AG04450 (cell line): ENCODE measurements at regions not wholly inside any gene's neighbourhood (a gene's known extent, or its start where the extent isn't known, plus 50 kb on each side); places are given as distances from the start of the nearest gene placed in this dataset.

ENCODE experiments used
- CTCF ChIA-PET: fragments of 300-600, 350-600 bp; formaldehyde crosslinking; extraction: SDS; loops from one replicate; lab custom pipeline; 2022; ENCODE audit warnings: antibody characterized with exemption, inconsistent platforms; lab: Charles Lee
- POLR2A ChIA-PET: fragments of 350-600 bp; formaldehyde crosslinking; extraction: SDS; loops from one replicate; lab custom pipeline; 2021; ENCODE audit warnings: antibody characterized with exemption, inconsistent platforms; lab: Yijun Ruan, JAX
- DNase-seq: peaks from one replicate; pipeline ENCODE4 v3.0.0-alpha.2; 2011; ENCODE audit warnings: low read depth, low spot score
- H3K27ac ChIP-seq: one replicate; pipeline ENCODE4 v1.5.1; 2012; ENCODE audit warnings: low read depth, low read length, control low read depth
- H3K27me3 ChIP-seq: one replicate; pipeline ENCODE4 v1.6.0; 2012; ENCODE audit warnings: low read length; ENCODE audit not compliant: control insufficient read depth, insufficient read depth
- H3K4me3 ChIP-seq: 2 replicates; pipeline ENCODE4 v1.5.1; 2011; ENCODE audit warnings: mild to moderate bottlenecking, low read depth, low read length, control low read depth
- H3K9me3 ChIP-seq: 2 replicates; pipeline ENCODE4 v1.5.1; 2012; ENCODE audit warnings: low read length; ENCODE audit not compliant: control insufficient read depth, insufficient read depth
- TF ChIP-seq, protein P1 (sequence below): IDR thresholded peaks from 2 replicates; pipeline ENCODE4 v1.5.1; 2011; ENCODE audit warnings: low read depth, low read length, control low read depth, inconsistent platforms

GRCh38 chr1:81410351-81410750 lies 390.4 kb upstream of the ADGRL2 start:
- TF ChIP-seq, protein P1, sequence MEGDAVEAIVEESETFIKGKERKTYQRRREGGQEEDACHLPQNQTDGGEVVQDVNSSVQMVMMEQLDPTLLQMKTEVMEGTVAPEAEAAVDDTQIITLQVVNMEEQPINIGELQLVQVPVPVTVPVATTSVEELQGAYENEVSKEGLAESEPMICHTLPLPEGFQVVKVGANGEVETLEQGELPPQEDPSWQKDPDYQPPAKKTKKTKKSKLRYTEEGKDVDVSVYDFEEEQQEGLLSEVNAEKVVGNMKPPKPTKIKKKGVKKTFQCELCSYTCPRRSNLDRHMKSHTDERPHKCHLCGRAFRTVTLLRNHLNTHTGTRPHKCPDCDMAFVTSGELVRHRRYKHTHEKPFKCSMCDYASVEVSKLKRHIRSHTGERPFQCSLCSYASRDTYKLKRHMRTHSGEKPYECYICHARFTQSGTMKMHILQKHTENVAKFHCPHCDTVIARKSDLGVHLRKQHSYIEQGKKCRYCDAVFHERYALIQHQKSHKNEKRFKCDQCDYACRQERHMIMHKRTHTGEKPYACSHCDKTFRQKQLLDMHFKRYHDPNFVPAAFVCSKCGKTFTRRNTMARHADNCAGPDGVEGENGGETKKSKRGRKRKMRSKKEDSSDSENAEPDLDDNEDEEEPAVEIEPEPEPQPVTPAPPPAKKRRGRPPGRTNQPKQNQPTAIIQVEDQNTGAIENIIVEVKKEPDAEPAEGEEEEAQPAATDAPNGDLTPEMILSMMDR: no peak
- DNase-seq: no peak
- H3K4me3 ChIP-seq: no peak overlapping the region
- ChIA-PET CTCF (no interaction called here), POLR2A (no interaction called here)
- H3K27ac ChIP-seq: no peak overlapping the region
- H3K9me3 ChIP-seq: no peaks in the 10 kb centered on the region
- no peaks in the 10 kb centered on the region for H3K27me3 ChIP-seq

DNA sequence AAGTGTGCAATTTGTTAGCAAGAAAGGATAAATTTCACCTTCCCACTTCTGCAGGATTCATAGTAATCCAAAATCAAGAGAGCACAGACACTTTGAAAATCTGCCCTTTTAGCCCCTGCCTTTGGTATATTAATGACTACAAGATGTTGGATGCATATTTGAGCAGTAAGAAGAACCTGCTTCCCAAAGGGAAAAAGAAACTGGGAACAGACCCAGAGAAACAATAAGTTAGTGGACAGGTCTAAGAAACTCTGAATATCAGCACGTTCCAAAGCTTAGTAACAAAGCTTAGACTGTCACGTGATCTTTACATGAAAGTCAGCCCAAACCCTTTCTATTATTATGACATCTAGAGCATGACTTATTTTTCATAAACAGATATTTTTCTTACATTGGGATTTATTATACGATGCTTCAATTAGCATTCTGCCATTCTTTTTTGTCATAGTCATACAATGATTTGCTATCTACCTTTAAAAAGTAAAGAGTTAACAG lies 390.9 kb upstream of the ADGRL2 start:
- DNase-seq: no peak
- ChIA-PET CTCF (no interaction called here), POLR2A (no interaction called here)
- TF ChIP-seq, protein P1: no peak
- no peaks in the 10 kb centered on the region for H3K9me3 ChIP-seq
- no peaks in the 10 kb centered on the region for H3K27me3 ChIP-seq
- no peak overlapping the region for H3K4me3 ChIP-seq
- no peak overlapping the region for H3K27ac ChIP-seq

DNA sequence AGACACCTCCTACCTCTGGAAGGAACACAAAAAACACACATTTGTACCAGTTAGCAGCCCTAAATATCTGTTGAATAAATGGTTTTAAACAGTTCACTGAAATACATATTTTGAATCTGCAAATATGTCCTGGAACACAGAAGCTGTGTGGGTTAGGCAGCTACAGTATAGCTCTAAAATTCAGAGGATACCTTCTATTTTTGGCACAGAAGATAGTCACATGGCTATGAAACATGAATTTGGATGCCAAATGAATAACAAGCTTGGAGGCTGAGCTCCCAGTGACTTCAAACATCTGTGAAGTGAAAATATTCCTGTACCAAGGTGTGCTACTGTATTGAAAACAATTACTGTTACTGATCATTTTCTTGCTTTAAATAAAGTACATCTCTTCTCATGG lies 391.5 kb upstream of the ADGRL2 start:
- CTCF ChIA-PET: no interaction called here
- TF ChIP-seq, protein P1: no peak
- no peak overlapping the region for H3K27ac ChIP-seq

DNA sequence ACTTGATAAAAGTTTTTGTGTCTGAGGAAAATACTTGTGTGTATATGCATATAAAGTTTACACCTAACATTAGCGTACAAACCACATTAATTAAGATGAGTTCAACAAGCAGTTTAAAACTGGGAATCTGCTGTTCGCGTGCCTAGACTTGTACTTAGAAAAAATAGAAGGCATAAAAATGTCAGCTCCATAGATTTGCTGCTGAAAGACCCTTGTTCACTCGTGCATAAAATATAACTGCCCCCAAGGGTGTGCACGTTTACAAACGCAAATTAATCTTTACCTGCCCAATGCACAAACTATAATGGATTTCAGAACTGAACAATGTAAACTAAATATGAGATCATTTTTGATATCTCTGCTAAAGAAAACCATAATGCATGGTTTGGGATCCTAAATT lies 392.3 kb upstream of the ADGRL2 start:
- no peak overlapping the region for H3K27ac ChIP-seq
- TF ChIP-seq, protein P1: no peak
- H3K9me3 ChIP-seq: no peaks in the 10 kb centered on the region
- no peak overlapping the region for H3K4me3 ChIP-seq
- POLR2A ChIA-PET: no interaction called here
- CTCF ChIA-PET: interaction anchor here (0.6 kb wide), 1 partner anchor 226 kb away, joined by 4 read pairs; no protein-coding TSS in a partner anchor
- no peak for DNase-seq
- H3K27me3 ChIP-seq: no peaks in the 10 kb centered on the region

More for the DNA sequence above, 391.5 kb upstream of the ADGRL2 start:
- DNase-seq: no peak
- H3K4me3 ChIP-seq: no peak overlapping the region
- POLR2A ChIA-PET: no interaction called here
- H3K9me3 ChIP-seq: no peaks in the 10 kb centered on the region
- no peaks in the 10 kb centered on the region for H3K27me3 ChIP-seq

- H3K27me3 ChIP-seq: no peaks in the 10 kb centered on the region
- TF ChIP-seq, protein P1: no peak
- DNase-seq: no peak
- CTCF ChIA-PET: interaction anchor here (0.5 kb wide), 1 partner anchor 41 kb away, joined by 3 read pairs; no protein-coding TSS in a partner anchor
- H3K27ac ChIP-seq: no peak overlapping the region
- no peak overlapping the region for H3K4me3 ChIP-seq
- POLR2A ChIA-PET: no interaction called here
- no peaks in the 10 kb centered on the region for H3K9me3 ChIP-seq
Measured at GRCh38 chr1:81407000-81407821, 393.5 kb upstream of the ADGRL2 start.
